MM.1S (cell line): ENCODE measurements at regions not wholly inside any gene's neighbourhood (a gene's known extent, or its start where the extent isn't known, plus 50 kb on each side); places are given as distances from the start of the nearest gene placed in this dataset.

Source experiments
- CTCF ChIP-seq: fragments of 300-600 bp; sonication (generic); IDR thresholded peaks from 2 replicates; pipeline ENCODE4 v1.5.1; 2016; ENCODE audit warnings: antibody characterized with exemption, low read length, mixed read lengths
- EZH2 ChIP-seq: fragments of 300-600 bp; sonication (generic); optimal IDR thresholded peaks from 2 replicates; pipeline ENCODE3; 2017; ENCODE audit warnings: low read depth, mild to moderate bottlenecking, antibody characterized with exemption, low read length, mixed read lengths
- EZH2phosphoT487 ChIP-seq: fragments of 300-600 bp; sonication (generic); IDR thresholded peaks from 2 replicates; pipeline ENCODE4 v1.6.1; 2018; ENCODE audit warnings: antibody characterized with exemption, low read length

GRCh38 chr6:43938178-43939105 lies 168.4 kb downstream of the VEGFA start:
- TF ChIP-seq CTCF = no peak
- no peak for TF ChIP-seq EZH2
- TF ChIP-seq EZH2phosphoT487 = no peak
